ENCODE measurements at regions not wholly inside any gene's neighbourhood (a gene's known extent, or its start where the extent isn't known, plus 50 kb on each side); places are given as distances from the start of the nearest gene placed in this dataset.
"Not testable (repeated sequence)": the region's sequence is repeated elsewhere in the genome, so short reads cannot be mapped to it uniquely, and the experiment has no call there.

DNA sequence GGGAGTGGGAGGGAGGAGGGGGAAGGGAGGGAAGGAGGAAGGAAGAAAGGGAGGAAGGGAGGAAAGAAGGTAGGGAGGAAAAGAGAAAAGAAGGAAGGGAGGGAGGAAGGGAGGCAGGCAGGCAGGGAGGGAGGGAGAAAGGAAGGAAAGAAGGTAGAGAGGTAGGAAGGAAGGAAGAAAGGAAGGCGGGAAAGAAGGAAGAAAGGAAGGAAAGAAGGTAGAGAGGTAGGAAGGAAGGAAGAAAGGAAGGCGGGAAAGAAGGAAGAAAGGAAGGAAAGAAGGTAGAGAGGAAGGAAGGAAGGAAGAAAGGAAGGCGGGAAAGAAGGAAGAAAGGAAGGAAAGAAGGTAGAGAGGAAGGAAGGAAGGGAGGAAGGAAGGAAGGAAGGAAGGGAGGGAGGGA, 840.3 kb upstream of the ROBO1 start:
- not testable (repeated sequence) for TF ChIP-seq POLR2A (IDR thresholded peaks at IDR 0.05)
- TF ChIP-seq, protein P1, sequence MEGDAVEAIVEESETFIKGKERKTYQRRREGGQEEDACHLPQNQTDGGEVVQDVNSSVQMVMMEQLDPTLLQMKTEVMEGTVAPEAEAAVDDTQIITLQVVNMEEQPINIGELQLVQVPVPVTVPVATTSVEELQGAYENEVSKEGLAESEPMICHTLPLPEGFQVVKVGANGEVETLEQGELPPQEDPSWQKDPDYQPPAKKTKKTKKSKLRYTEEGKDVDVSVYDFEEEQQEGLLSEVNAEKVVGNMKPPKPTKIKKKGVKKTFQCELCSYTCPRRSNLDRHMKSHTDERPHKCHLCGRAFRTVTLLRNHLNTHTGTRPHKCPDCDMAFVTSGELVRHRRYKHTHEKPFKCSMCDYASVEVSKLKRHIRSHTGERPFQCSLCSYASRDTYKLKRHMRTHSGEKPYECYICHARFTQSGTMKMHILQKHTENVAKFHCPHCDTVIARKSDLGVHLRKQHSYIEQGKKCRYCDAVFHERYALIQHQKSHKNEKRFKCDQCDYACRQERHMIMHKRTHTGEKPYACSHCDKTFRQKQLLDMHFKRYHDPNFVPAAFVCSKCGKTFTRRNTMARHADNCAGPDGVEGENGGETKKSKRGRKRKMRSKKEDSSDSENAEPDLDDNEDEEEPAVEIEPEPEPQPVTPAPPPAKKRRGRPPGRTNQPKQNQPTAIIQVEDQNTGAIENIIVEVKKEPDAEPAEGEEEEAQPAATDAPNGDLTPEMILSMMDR (IDR thresholded peaks at IDR 0.05) = not testable (repeated sequence)

All from esophagus squamous epithelium (tissue), 4 donors.